K562 (cell line): ENCODE measurements at regions not wholly inside any gene's neighbourhood (a gene's known extent, or its start where the extent isn't known, plus 50 kb on each side); places are given as distances from the start of the nearest gene placed in this dataset.

Experiments
- ATAC-seq: fragments of 200-7000 bp; cut with Tn5 transposase; 3 replicates; pipeline ENCODE4 v1.9.1; 2020; ENCODE audit warnings: moderate library complexity
- BruUV-seq: library from RNA; stranded (reverse); fragments of 400-500 nt; replicated peaks from 2 replicates; lab custom pipeline; 2021; lab: Mats Ljungman, UMichigan
- CTCF ChIA-PET: fragments of 300-600 bp; formaldehyde crosslinking; extraction: SDS; loops from one replicate; lab custom pipeline; 2021; ENCODE audit warnings: low intra/inter-chr PET ratio; lab: Yijun Ruan, JAX
- POLR2A ChIA-PET: fragments of 300-600, 350-650 bp; sonication (Branson Sonifier 250); formaldehyde crosslinking; extraction: SDS; loops from one replicate; lab custom pipeline; 2021; ENCODE audit warnings: antibody characterized with exemption, inconsistent platforms; lab: Yijun Ruan, JAX
- DNase-seq, 4 experiments: peaks; one replicate each; pipeline versions ENCODE4 v3.0.0 to v3.0.0-alpha.2; 2011 to 2018; ENCODE audit warnings: low spot score in 3 of 4, mixed read lengths in 3 of 4; ENCODE audit errors: extremely low read depth in 1 of 4
- FAIRE-seq: peaks from 2 replicates; lab custom pipeline; 2011; peaks lifted over from hg19 to GRCh38; lab: Jason Lieb, UNC
- H2AFZ ChIP-seq: 2 replicates; pipeline ENCODE4 v1.6.0; 2011; ENCODE audit warnings: low read depth, low read length, control low read depth, inconsistent platforms
- H3K27ac ChIP-seq: fragments of 200-600 bp; 3 replicates; pipeline ENCODE4 v1.8.0; 2011; ENCODE audit warnings: low read depth, mild to moderate bottlenecking, control low read depth, inconsistent platforms, low read length, moderate library complexity, mixed read lengths; ENCODE audit errors: extremely low read depth
- H3K27me3 ChIP-seq, 2 experiments: fragments of 300-600 bp in 1 of 2; 2 replicates in 1 of 2; 3 replicates in 1 of 2; pipeline versions ENCODE4 v1.6.0 to v1.8.0; 2011; ENCODE audit warnings: inconsistent platforms in 2 of 2, low read length in 2 of 2, mild to moderate bottlenecking in 1 of 2, mixed read lengths in 1 of 2, moderate library complexity in 1 of 2; ENCODE audit not compliant: control insufficient read depth in 2 of 2, insufficient read depth in 2 of 2
- H3K36me3 ChIP-seq: fragments of 300-600 bp; 3 replicates; pipeline ENCODE4 v1.8.0; 2011; ENCODE audit warnings: mild to moderate bottlenecking, low read length, inconsistent platforms; ENCODE audit not compliant: control insufficient read depth, insufficient read depth
- H3K4me1 ChIP-seq, 2 experiments: fragments of 200-600 bp in 1 of 2; replicated peaks in 1 of 2; 2 replicates in 1 of 2; 3 replicates in 1 of 2; pipeline versions ENCODE4 v1.5.1 to v1.8.0; 2011; ENCODE audit warnings: inconsistent platforms in 2 of 2, low read length in 2 of 2, mild to moderate bottlenecking in 1 of 2, mixed read lengths in 1 of 2, moderate library complexity in 1 of 2; ENCODE audit not compliant: control insufficient read depth in 2 of 2, insufficient read depth in 2 of 2
- H3K4me2 ChIP-seq: 2 replicates; pipeline ENCODE4 v1.6.1; 2011; ENCODE audit warnings: low read length, control low read depth, inconsistent platforms, mixed read lengths; ENCODE audit not compliant: insufficient read depth
- H3K4me3 ChIP-seq: fragments of 200-600 bp; sonication (generic), shearing (Covaris generic); 2 replicates; pipeline ENCODE4 v1.5.1; 2016; ENCODE audit warnings: control low read depth, inconsistent platforms
- H3K79me2 ChIP-seq: fragments of 200-600 bp; 3 replicates; pipeline ENCODE4 v1.8.0; 2011; ENCODE audit warnings: low read length, inconsistent platforms; ENCODE audit not compliant: control insufficient read depth, insufficient read depth
- H3K9ac ChIP-seq, 2 experiments: 2 replicates each; pipeline versions ENCODE4 v1.6.0 to v1.6.1; 2011; ENCODE audit warnings: low read depth in 2 of 2, low read length in 2 of 2, control low read depth in 1 of 2, inconsistent platforms in 1 of 2, mild to moderate bottlenecking in 1 of 2, mixed read lengths in 1 of 2; ENCODE audit not compliant: insufficient read depth in 1 of 2
- H3K9me1 ChIP-seq: one replicate; pipeline ENCODE4 v1.6.0; 2011; ENCODE audit warnings: inconsistent platforms, mild to moderate bottlenecking, low read length, moderate library complexity; ENCODE audit not compliant: control insufficient read depth, insufficient read depth
- H3K9me3 ChIP-seq: replicated peaks from 2 replicates; pipeline ENCODE4 v1.5.1; 2011; ENCODE audit warnings: low read depth, low read length, inconsistent platforms; ENCODE audit not compliant: control insufficient read depth, insufficient read depth
- H4K20me1 ChIP-seq: replicated peaks from 2 replicates; pipeline ENCODE4 v1.6.1; 2011; ENCODE audit warnings: low read length, inconsistent platforms, mixed read lengths; ENCODE audit not compliant: control insufficient read depth, insufficient read depth
- BCOR ChIP-seq: fragments of 450-650 bp; IDR thresholded peaks from 2 replicates; pipeline ENCODE4 v1.6.1; 2016
- ELF2 ChIP-seq: fragments of 250-450 bp; sonication (Bioruptor Pico); IDR thresholded peaks from 2 replicates; pipeline ENCODE4 v1.5.0; 2021; ENCODE audit warnings: mild to moderate bottlenecking
- LARP7 ChIP-seq: fragments of 450-650 bp; IDR thresholded peaks from 2 replicates; pipeline ENCODE4 v1.6.1; 2016
- RUNX1 ChIP-seq: sonication (generic); IDR thresholded peaks from 2 replicates; pipeline ENCODE4 v1.6.1; 2016; ENCODE audit warnings: antibody characterized with exemption, low read depth
- TFE3 ChIP-seq: fragments of 450-650 bp; formaldehyde crosslinking; IDR thresholded peaks from 2 replicates; pipeline ENCODE4 v1.4.0; 2020; ENCODE audit warnings: mild to moderate bottlenecking, mixed read lengths
- ZNF146 ChIP-seq: IDR thresholded peaks from one replicate; pipeline ENCODE4 v1.6.1; 2018; ENCODE audit warnings: missing compliant biosample characterization; ENCODE audit not compliant: unreplicated experiment
- ZNF212 ChIP-seq: fragments of 450-650 bp; formaldehyde crosslinking; IDR thresholded peaks from 2 replicates; pipeline ENCODE4 v1.4.0; 2020; ENCODE audit warnings: mild to moderate bottlenecking
- ZNF274 ChIP-seq: IDR thresholded peaks from 2 replicates; pipeline ENCODE4 v1.6.1; 2011; ENCODE audit warnings: low read depth, mild to moderate bottlenecking, low read length, moderate library complexity, borderline replicate concordance
- ZNF316 ChIP-seq: fragments of 450-650 bp; IDR thresholded peaks from 2 replicates; pipeline ENCODE4 v1.6.1; 2016
- ZNF551 ChIP-seq: fragments of 250-450 bp; sonication (Bioruptor Pico); IDR thresholded peaks from 2 replicates; pipeline ENCODE4 v1.5.0; 2021; ENCODE audit warnings: mild to moderate bottlenecking, moderate library complexity
- WGBS: fragments of 100-300 bp; shearing (Covaris generic); methylation state at CpG from one replicate; pipeline ENCODE4 v1.1.6; 2016; ENCODE audit warnings: low coverage, mixed read lengths; ENCODE audit not compliant: insufficient coverage; ENCODE audit errors: missing lambda C conversion rate; 5-methylcytosine and 5-hydroxymethylcytosine counted together
- in situ Hi-C: fragments of 300-500 bp; cut with MboI; formaldehyde crosslinking; loops from 4 replicates; pipeline ENCODE4 v1.15.0; 2018; ENCODE audit warnings: inconsistent platforms, mixed read lengths
- intact Hi-C: fragments of 100-400 bp; cut with micrococcal nuclease; formaldehyde crosslinking; loops from 2 replicates; pipeline ENCODE4 v1.14.2; 2022
- TF ChIP-seq, protein P1 (sequence below): sonication (generic); formaldehyde crosslinking; IDR thresholded peaks from 2 replicates; pipeline ENCODE4 v1.8.1; 2023; ENCODE audit warnings: missing genetic modification reagents, mild to moderate bottlenecking, borderline replicate concordance

GRCh38 chr18:44536619-44537018 is 144.1 kb upstream of the SETBP1 start (continued):
- TF ChIP-seq TFE3 (CRISPR knock-in tag) (no peak), BCOR (no peak), ZNF212 (CRISPR knock-in tag) (no peak), LARP7 (no peak), ELF2 (CRISPR knock-in tag) (no peak), RUNX1 (no peak)

- H3K4me3 ChIP-seq = no peak overlapping the region
- DNase-seq (no peak), FAIRE-seq (no peak), ATAC-seq (no peak)
- H3K27ac ChIP-seq = no peak overlapping the region
- no peaks in the 10 kb centered on the region for H4K20me1 ChIP-seq
- no peaks in the 10 kb centered on the region for H3K9me3 ChIP-seq
- no peak overlapping the region for H3K9ac ChIP-seq
- H3K9me1 ChIP-seq = no peaks in the 10 kb centered on the region
- H3K4me2 ChIP-seq = no peak overlapping the region
- H3K36me3 ChIP-seq = no peaks in the 10 kb centered on the region
- H2AFZ ChIP-seq = no peak overlapping the region
- ChIA-PET CTCF (no interaction called here), POLR2A (no interaction called here)
- no peaks in the 10 kb centered on the region for H3K27me3 ChIP-seq
- no peaks in the 10 kb centered on the region for H3K4me1 ChIP-seq
- BruUV-seq = no TSS peak
- no peaks in the 10 kb centered on the region for H3K79me2 ChIP-seq
- intact Hi-C loops = no loop called here
- in situ Hi-C loops = no loop called here
- 0% methylated on average over 2 of the region's 2 CpGs for WGBS
- no peak for TF ChIP-seq ZNF274
- no peak for TF ChIP-seq ZNF551 (CRISPR knock-in tag)
- TF ChIP-seq ZNF316 = no peak
- TF ChIP-seq ZNF146 (CRISPR knock-in tag) = no peak
- TF ChIP-seq, protein P1, sequence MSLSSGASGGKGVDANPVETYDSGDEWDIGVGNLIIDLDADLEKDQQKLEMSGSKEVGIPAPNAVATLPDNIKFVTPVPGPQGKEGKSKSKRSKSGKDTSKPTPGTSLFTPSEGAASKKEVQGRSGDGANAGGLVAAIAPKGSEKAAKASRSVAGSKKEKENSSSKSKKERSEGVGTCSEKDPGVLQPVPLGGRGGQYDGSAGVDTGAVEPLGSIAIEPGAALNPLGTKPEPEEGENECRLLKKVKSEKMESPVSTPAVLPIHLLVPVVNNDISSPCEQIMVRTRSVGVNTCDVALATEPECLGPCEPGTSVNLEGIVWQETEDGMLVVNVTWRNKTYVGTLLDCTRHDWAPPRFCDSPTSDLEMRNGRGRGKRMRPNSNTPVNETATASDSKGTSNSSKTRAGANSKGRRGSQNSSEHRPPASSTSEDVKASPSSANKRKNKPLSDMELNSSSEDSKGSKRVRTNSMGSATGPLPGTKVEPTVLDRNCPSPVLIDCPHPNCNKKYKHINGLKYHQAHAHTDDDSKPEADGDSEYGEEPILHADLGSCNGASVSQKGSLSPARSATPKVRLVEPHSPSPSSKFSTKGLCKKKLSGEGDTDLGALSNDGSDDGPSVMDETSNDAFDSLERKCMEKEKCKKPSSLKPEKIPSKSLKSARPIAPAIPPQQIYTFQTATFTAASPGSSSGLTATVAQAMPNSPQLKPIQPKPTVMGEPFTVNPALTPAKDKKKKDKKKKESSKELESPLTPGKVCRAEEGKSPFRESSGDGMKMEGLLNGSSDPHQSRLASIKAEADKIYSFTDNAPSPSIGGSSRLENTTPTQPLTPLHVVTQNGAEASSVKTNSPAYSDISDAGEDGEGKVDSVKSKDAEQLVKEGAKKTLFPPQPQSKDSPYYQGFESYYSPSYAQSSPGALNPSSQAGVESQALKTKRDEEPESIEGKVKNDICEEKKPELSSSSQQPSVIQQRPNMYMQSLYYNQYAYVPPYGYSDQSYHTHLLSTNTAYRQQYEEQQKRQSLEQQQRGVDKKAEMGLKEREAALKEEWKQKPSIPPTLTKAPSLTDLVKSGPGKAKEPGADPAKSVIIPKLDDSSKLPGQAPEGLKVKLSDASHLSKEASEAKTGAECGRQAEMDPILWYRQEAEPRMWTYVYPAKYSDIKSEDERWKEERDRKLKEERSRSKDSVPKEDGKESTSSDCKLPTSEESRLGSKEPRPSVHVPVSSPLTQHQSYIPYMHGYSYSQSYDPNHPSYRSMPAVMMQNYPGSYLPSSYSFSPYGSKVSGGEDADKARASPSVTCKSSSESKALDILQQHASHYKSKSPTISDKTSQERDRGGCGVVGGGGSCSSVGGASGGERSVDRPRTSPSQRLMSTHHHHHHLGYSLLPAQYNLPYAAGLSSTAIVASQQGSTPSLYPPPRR (CRISPR knock-in tag) = no peak
- TF ChIP-seq, all 486 proteins: peak for 0
Measured at GRCh38 chr18:44537526-44537925, 143.2 kb upstream of the SETBP1 start.
